HG03064 (cell line): ENCODE measurements at regions not wholly inside any gene's neighbourhood (a gene's known extent, or its start where the extent isn't known, plus 50 kb on each side); places are given as distances from the start of the nearest gene placed in this dataset.

ENCODE experiments used
- ATAC-seq: cut with Tn5 transposase; IDR thresholded peaks from one replicate; pipeline ENCODE4 v1.9.1; 2021; ENCODE audit warnings: low read depth; ENCODE audit not compliant: unreplicated experiment

DNA sequence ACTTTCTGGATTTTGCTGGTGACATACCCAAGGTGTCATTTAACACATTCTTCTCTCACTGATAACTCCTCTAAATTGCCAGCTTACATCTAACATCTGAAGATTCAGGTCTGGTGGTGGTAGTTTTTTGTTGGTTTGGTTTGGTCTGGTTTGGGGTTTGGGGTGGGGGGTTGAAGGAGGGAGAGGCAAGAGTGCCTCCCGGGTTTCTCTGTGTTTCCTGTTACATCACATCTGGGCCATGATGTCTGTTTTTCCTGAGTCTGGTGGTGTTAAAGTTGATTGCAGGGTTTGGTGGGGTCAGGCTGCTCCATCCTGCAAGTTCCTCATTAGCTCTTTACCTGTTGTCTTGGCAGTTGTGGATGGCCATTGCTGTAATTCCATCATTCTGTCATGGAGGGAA lies 155.8 kb upstream of the UBL3 start:
- ATAC-seq: no peak

- no peak for ATAC-seq
Measured at GRCh38 chr13:30004204-30004603, 153.8 kb upstream of the UBL3 start.

DNA sequence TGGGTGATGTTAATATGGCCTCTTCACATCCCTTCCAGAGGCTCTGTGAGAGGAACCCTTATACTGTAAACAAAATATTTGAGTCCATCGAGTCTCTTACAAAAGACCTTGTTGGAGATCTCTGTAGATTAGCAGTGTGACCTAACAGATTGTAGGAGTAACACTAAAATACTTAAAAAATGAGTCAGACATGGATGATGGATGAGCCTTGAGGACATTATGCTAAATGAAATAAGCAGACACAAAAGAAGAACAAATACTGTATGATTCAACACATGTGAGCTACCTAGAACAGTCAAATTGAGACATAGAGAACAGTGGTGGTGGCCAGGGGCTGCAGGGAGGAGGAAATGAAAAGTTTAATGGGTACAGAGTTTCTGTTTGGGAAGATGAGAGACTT lies 152.2 kb upstream of the UBL3 start:
- ATAC-seq: no peak

DNA sequence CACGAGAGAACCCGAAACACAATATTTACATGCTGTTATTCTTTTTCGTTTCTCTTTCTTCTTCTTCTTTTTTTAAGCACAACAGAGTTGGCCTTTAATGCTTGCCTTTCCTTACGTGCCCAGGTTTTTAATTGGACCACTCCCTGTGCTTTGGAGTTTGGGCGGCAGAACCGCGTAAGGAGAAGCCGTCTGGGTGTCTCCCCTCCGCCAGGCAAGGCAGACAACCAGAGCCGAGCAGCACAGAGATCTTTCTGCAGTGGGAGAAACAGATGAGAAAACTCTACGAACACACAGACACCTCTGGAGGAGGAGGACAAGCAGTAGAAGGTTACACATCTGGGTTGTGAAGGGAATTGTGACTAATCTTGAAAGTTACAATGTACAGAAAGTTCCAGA lies 150.0 kb upstream of the UBL3 start:
- no peak for ATAC-seq

DNA sequence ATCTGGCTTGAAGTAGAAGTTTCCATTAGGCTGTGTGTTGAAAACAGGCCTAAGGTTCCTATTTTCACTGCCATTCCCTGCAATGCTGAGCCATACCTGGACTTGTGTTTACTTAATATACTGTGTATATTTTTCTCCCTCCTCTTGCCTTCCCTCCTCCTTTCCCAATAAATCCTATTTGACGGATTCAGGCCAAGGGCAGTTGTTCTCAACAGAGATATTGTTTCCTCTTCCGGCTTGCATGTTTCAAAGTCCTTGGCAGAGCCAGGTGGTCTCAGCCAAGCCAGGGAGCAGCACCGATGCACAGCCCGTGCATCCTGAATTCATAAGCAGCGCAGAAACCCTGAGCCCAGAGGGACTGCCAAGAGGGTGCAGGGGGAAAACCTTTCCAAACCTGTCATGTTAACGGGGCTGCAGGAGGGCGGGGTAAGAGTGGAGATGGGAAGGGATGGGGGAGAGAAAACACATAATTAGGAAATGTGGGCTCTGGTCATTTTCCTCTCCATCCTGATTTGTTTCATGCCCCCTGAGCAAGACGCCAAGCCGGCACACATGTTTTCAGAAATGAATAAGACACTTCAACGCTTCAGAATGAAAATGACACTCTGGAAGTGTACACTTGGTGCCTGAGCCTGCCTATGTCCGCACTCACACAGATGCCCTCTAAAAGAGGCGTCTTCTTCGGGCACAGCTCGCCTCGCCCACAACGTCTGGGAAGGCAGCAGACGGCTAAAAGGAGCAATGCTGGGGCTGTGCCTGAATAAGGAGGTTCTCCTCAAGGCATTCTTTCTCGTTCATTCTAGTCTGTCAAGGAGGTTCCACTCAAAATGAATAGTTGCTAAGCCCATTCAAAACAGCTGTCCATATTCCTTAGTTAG lies 149.3 kb upstream of the UBL3 start:
- no peak for ATAC-seq

DNA sequence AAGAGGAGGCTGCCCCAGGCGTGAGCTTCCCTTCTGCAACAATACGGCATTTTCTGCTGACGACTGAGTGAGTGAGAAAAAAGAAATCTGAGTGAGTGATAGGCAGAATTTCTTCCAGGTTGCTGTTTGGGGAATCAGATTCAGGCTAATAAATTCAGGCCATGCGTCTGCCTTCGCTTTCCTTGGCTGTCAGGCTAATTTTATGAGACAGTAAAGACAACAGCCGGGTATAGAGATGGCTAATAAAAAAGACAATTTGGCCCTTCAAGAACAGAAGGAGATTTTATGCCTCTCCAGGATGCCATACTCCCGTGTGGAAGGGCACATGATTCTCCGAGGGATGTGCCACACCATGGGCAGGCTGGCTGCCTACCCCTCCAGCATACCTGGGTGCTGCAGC lies 145.9 kb upstream of the UBL3 start:
- no peak for ATAC-seq

- no peak for ATAC-seq
Measured at GRCh38 chr13:29994911-29995595, 144.6 kb upstream of the UBL3 start.

DNA sequence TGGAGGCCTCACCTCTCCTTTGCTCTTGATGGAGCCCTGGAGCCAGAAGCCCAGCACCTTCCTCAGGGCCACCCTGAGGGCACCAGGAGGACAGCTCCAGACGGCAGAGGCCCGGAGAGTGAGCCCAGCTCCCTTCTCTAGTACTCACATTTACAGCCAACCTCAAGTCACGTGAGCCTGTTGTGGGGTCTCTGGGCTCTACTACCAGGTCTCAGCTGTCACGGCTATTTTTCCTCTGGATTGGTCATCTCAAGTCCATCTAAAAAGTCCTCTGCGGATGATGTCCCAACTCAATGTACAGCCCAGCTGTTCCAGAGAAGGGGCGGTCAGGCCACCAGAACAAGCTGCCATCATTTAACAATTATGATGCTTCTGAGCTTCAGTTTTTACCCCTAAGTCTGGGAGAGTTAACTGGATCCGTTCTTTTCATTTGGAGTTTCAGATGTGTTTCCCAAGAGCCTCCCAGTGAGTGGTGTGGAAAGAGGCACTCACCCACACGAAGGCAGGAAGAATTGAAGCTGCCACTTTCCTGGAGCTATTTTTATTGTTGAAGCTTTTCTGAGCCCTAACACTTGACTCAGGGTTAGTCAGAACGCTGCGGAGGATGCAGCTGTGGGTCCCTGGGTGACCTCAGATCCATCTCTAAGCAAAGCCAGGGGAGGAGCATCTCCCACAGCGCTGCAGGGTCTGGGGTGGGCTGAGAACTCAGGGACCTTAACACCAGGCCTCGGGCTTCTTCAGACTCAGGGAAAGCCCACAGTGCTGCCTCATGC lies 143.5 kb upstream of the UBL3 start:
- ATAC-seq: no peak

GRCh38 chr13:29993196-29993595 lies 142.8 kb upstream of the UBL3 start:
- ATAC-seq: no peak

GRCh38 chr13:29991343-29991742 lies 140.9 kb upstream of the UBL3 start:
- no peak for ATAC-seq

- no peak for ATAC-seq
Measured at GRCh38 chr13:29987340-29987739, 136.9 kb upstream of the UBL3 start.

DNA sequence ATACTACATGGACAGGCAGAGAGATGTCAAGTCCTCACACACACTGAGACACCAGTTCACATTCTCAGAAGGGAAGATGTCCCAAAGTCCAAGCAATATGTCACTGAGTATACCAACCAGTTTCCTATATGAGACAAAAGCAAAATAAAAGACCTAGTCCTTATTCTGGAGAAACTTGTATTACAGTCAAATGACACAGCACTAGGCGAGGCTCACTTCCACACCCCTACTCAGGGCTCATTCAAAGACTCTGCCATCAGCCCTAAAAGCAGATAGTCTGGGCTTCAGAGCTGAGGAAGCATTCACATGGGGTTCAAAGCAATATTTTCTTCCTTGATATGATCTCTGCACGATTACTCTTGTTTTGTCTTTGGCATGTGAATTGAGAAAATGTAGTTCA lies 129.9 kb upstream of the UBL3 start:
- no peak for ATAC-seq

DNA sequence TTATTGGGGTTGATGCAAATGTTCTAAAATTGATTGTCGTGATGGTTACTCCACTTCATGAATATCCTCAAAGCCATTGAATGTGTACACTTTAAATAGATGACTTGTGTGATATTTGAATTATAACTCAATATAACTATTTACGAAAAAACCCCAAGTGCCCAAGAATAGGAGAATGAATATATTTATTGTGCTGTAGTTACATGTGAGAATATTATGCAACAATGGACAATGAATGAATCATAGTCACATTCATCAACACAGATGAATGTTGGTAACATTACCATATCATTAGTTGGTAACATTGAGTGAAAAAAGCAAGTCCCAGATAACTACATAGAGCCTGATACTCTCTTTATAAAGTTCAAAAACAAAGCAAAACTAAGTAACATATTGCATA lies 127.8 kb upstream of the UBL3 start:
- no peak for ATAC-seq

- ATAC-seq: no peak
Measured at GRCh38 chr13:29977476-29978120, 127.2 kb upstream of the UBL3 start.

DNA sequence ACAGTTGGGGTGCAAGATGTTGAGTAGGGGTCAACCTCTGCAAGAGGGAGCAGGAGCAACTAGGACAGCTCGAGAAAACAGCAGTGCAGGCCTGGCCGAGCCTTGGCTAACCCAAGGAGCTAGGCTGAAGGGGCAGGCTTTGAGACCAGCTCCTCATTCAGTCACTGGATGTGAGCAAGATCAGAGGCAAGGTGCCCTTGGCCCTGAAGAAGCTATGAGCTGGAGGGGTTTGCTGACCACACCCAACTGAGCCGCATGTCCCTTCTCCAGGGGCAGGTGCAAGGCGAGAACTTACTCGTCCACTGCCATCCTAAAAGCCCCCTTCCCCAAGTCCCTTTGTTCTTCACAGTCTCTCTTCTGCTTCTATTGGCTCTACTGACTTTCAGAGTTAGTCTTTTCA lies 126.1 kb upstream of the UBL3 start:
- ATAC-seq: no peak

DNA sequence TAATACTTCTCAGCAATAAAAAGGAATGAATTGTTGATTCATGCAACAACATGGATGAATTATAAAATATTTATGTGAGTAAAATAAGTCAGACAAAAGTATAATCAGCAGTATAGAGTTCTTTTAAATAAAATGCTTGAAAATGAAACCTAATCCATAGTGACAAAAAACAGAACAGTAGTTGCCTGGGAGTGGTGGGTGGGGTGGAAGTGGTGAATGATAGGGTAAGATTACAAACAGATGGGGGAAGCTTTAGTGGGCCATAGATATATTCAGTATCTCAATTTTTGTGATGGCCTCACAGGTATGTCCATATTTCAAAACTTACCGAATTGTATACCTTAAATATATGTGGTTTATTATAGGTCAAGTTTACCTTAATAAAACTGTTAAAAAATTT lies 124.9 kb upstream of the UBL3 start:
- no peak for ATAC-seq

- ATAC-seq: no peak
Measured at GRCh38 chr13:29969286-29969685, 118.9 kb upstream of the UBL3 start.

- ATAC-seq: no peak
Measured at GRCh38 chr13:29964181-29964845, 113.9 kb upstream of the UBL3 start.

DNA sequence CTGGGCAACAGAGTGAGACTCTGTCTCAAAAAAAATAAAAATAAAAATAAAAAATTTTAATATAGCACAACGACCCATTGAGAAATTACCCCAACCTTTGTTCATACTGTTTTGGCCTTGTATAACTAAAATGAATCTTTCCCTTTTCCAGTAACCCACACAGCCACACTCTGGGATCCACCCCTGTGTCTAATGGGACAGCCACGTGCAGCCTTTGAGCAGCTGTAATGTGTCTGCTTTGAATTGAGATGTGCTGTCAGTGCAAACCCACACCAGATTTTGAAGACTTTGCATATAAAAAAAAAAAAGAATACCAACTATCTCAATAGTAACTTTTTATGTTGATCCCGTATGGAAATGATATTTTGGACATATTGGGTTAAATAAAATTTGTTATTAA lies 112.7 kb upstream of the UBL3 start:
- ATAC-seq: no peak

- ATAC-seq: no peak
Measured at GRCh38 chr13:29961036-29961670, 110.7 kb upstream of the UBL3 start.
